ENCODE measurements at regions not wholly inside any gene's neighbourhood (a gene's known extent, or its start where the extent isn't known, plus 50 kb on each side); places are given as distances from the start of the nearest gene placed in this dataset.

GRCh38 chr1:221564891-221565290 is 177.0 kb downstream of the DUSP10 start:
- H3K9ac ChIP-seq (ENCODE audit: low read length): no peak overlapping the region
- no peak overlapping the region for H3K27ac ChIP-seq (ENCODE audit: low read length)
- H3K79me2 ChIP-seq (replicated peaks; ENCODE audit: insufficient read depth, low read length): no peaks in the 10 kb centered on the region
- TF ChIP-seq, protein P1, sequence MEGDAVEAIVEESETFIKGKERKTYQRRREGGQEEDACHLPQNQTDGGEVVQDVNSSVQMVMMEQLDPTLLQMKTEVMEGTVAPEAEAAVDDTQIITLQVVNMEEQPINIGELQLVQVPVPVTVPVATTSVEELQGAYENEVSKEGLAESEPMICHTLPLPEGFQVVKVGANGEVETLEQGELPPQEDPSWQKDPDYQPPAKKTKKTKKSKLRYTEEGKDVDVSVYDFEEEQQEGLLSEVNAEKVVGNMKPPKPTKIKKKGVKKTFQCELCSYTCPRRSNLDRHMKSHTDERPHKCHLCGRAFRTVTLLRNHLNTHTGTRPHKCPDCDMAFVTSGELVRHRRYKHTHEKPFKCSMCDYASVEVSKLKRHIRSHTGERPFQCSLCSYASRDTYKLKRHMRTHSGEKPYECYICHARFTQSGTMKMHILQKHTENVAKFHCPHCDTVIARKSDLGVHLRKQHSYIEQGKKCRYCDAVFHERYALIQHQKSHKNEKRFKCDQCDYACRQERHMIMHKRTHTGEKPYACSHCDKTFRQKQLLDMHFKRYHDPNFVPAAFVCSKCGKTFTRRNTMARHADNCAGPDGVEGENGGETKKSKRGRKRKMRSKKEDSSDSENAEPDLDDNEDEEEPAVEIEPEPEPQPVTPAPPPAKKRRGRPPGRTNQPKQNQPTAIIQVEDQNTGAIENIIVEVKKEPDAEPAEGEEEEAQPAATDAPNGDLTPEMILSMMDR (IDR thresholded peaks at IDR 0.05; ENCODE audit: poor library complexity, severe bottlenecking): no peak
- no peak for TF ChIP-seq EP300 (conservative IDR thresholded peaks at IDR 0.05; ENCODE audit: poor library complexity, severe bottlenecking)
- no peak overlapping the region for H2AFZ ChIP-seq (ENCODE audit: low read depth, low read length)
- no peak overlapping the region for H3K4me3 ChIP-seq (ENCODE audit: low read length)
- H3K36me3 ChIP-seq (ENCODE audit: insufficient read depth, low read length): no peaks in the 10 kb centered on the region
- H3K4me2 ChIP-seq (ENCODE audit: low read length): no peak overlapping the region
- H3K9me3 ChIP-seq (ENCODE audit: low read length): no peaks in the 10 kb centered on the region
- no peaks in the 10 kb centered on the region for H3K9me2 ChIP-seq (ENCODE audit: insufficient read depth, low read length)
- H4K20me1 ChIP-seq (ENCODE audit: insufficient read depth): no peaks in the 10 kb centered on the region
- H3K27me3 ChIP-seq (ENCODE audit: insufficient read depth, low read depth, low read length): no peaks in the 10 kb centered on the region
- no peaks in the 10 kb centered on the region for H3F3A ChIP-seq (ENCODE audit: insufficient read depth, low read length, poor library complexity, severe bottlenecking)

DNA sequence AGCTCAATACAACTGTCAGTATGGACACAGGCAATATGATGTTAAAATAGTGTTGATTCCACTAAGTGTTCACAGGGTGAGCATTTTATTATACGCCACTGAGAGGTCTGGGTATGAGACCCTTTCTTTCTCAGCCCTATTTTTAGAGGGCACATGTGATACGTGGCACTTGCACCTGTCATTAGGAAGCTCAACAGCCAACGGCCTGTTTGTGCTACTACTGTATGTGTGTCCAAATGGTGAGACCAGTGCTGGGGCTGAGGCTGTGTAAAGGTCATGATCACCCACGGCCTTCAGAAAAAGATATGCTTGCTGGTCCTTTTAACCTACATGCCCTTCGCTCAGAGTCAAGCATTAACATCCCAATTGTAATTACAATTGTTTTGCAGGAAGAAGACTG is 176.2 kb downstream of the DUSP10 start:
- Histone ChIP-seq H4K20me1 (ENCODE audit: insufficient read depth) (no peaks in the 10 kb centered on the region), H3K79me2 (replicated peaks; ENCODE audit: insufficient read depth, low read length) (no peaks in the 10 kb centered on the region), H3K36me3 (ENCODE audit: insufficient read depth, low read length) (no peaks in the 10 kb centered on the region), H3K4me2 (ENCODE audit: low read length) (no peak overlapping the region), H2AFZ (ENCODE audit: low read depth, low read length) (no peak overlapping the region), H3K9ac (ENCODE audit: low read length) (no peak overlapping the region), H3K9me3 (ENCODE audit: low read length) (no peaks in the 10 kb centered on the region), H3K27me3 (ENCODE audit: insufficient read depth, low read depth, low read length) (no peaks in the 10 kb centered on the region), H3K4me3 (ENCODE audit: low read length) (no peak overlapping the region), H3F3A (ENCODE audit: insufficient read depth, low read length, poor library complexity, severe bottlenecking) (no peaks in the 10 kb centered on the region), H3K27ac (ENCODE audit: low read length) (no peak overlapping the region), H3K9me2 (ENCODE audit: insufficient read depth, low read length) (no peaks in the 10 kb centered on the region)
- TF ChIP-seq, protein P2, sequence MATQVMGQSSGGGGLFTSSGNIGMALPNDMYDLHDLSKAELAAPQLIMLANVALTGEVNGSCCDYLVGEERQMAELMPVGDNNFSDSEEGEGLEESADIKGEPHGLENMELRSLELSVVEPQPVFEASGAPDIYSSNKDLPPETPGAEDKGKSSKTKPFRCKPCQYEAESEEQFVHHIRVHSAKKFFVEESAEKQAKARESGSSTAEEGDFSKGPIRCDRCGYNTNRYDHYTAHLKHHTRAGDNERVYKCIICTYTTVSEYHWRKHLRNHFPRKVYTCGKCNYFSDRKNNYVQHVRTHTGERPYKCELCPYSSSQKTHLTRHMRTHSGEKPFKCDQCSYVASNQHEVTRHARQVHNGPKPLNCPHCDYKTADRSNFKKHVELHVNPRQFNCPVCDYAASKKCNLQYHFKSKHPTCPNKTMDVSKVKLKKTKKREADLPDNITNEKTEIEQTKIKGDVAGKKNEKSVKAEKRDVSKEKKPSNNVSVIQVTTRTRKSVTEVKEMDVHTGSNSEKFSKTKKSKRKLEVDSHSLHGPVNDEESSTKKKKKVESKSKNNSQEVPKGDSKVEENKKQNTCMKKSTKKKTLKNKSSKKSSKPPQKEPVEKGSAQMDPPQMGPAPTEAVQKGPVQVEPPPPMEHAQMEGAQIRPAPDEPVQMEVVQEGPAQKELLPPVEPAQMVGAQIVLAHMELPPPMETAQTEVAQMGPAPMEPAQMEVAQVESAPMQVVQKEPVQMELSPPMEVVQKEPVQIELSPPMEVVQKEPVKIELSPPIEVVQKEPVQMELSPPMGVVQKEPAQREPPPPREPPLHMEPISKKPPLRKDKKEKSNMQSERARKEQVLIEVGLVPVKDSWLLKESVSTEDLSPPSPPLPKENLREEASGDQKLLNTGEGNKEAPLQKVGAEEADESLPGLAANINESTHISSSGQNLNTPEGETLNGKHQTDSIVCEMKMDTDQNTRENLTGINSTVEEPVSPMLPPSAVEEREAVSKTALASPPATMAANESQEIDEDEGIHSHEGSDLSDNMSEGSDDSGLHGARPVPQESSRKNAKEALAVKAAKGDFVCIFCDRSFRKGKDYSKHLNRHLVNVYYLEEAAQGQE (IDR thresholded peaks at IDR 0.05; ENCODE audit: borderline replicate concordance): no peak
- no peak for TF ChIP-seq RAD21 (conservative IDR thresholded peaks at IDR 0.05)
- TF ChIP-seq TAF1 (IDR thresholded peaks at IDR 0.05; ENCODE audit: low read depth): no peak

GRCh38 chr1:221567859-221568507 is 173.9 kb downstream of the DUSP10 start:
- TF ChIP-seq TAF1 (IDR thresholded peaks at IDR 0.05; ENCODE audit: low read depth) (no peak), EP300 (conservative IDR thresholded peaks at IDR 0.05; ENCODE audit: poor library complexity, severe bottlenecking) (no peak), MXI1 (conservative IDR thresholded peaks at IDR 0.05; ENCODE audit: poor library complexity, severe bottlenecking) (no peak)
- TF ChIP-seq, protein P1 (IDR thresholded peaks at IDR 0.05; ENCODE audit: poor library complexity, severe bottlenecking): no peak
- TF ChIP-seq, protein P2 (IDR thresholded peaks at IDR 0.05; ENCODE audit: borderline replicate concordance): no peak
- Histone ChIP-seq H4K20me1 (ENCODE audit: insufficient read depth) (no peaks in the 10 kb centered on the region), H3K79me2 (replicated peaks; ENCODE audit: insufficient read depth, low read length) (no peaks in the 10 kb centered on the region)

More at GRCh38 chr1:221567859-221568507, 173.9 kb downstream of the DUSP10 start:
- no peak overlapping the region for H2AFZ ChIP-seq (ENCODE audit: low read depth, low read length)
- no peak overlapping the region for H3K9ac ChIP-seq (ENCODE audit: low read length)
- no peak overlapping the region for H3K4me2 ChIP-seq (ENCODE audit: low read length)
- no peaks in the 10 kb centered on the region for H3K27me3 ChIP-seq (ENCODE audit: insufficient read depth, low read depth, low read length)
- H3K9me2 ChIP-seq (ENCODE audit: insufficient read depth, low read length): no peaks in the 10 kb centered on the region
- no peak overlapping the region for H3K27ac ChIP-seq (ENCODE audit: low read length)
- H3F3A ChIP-seq (ENCODE audit: insufficient read depth, low read length, poor library complexity, severe bottlenecking): no peaks in the 10 kb centered on the region
- no peak overlapping the region for H3K4me3 ChIP-seq (ENCODE audit: low read length)
- H3K9me3 ChIP-seq (ENCODE audit: low read length): no peaks in the 10 kb centered on the region
- H3K36me3 ChIP-seq (ENCODE audit: insufficient read depth, low read length): no peaks in the 10 kb centered on the region
